Lower leg skin (tissue), 3 donors: ENCODE measurements at regions not wholly inside any gene's neighbourhood (a gene's known extent, or its start where the extent isn't known, plus 50 kb on each side); places are given as distances from the start of the nearest gene placed in this dataset.

ENCODE experiments used
- POLR2A ChIP-seq, 2 donors: fragments of 450-650 bp; IDR thresholded peaks; one replicate each; pipeline ENCODE4 v1.6.1; 2016 to 2017; ENCODE audit warnings: antibody characterized with exemption in 2 of 2, mild to moderate bottlenecking in 1 of 2, moderate library complexity in 1 of 2
- TF ChIP-seq, protein P1 (sequence below), 3 donors: fragments of 450-650 bp; IDR thresholded peaks; one replicate each; pipeline ENCODE4 v1.5.1; 2016; ENCODE audit warnings: antibody characterized with exemption in 3 of 3, mild to moderate bottlenecking in 3 of 3, moderate library complexity in 2 of 3

- TF ChIP-seq, protein P1, sequence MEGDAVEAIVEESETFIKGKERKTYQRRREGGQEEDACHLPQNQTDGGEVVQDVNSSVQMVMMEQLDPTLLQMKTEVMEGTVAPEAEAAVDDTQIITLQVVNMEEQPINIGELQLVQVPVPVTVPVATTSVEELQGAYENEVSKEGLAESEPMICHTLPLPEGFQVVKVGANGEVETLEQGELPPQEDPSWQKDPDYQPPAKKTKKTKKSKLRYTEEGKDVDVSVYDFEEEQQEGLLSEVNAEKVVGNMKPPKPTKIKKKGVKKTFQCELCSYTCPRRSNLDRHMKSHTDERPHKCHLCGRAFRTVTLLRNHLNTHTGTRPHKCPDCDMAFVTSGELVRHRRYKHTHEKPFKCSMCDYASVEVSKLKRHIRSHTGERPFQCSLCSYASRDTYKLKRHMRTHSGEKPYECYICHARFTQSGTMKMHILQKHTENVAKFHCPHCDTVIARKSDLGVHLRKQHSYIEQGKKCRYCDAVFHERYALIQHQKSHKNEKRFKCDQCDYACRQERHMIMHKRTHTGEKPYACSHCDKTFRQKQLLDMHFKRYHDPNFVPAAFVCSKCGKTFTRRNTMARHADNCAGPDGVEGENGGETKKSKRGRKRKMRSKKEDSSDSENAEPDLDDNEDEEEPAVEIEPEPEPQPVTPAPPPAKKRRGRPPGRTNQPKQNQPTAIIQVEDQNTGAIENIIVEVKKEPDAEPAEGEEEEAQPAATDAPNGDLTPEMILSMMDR (IDR thresholded peaks at IDR 0.05): no peak
- TF ChIP-seq POLR2A (IDR thresholded peaks at IDR 0.05): no peak
These were observed 199.2 kb downstream of the RAD51AP2 start for GRCh38 chr2:17319090-17319489.
